Activated CD8-positive, alpha-beta memory T cell treated with anti-CD3 and anti-CD28 coated beads, Interleukin-2, amount 50 U/mL, for 48 hours (primary cell): ENCODE measurements at regions not wholly inside any gene's neighbourhood (a gene's known extent, or its start where the extent isn't known, plus 50 kb on each side); places are given as distances from the start of the nearest gene placed in this dataset.
"Not testable (repeated sequence)": the region's sequence is repeated elsewhere in the genome, so short reads cannot be mapped to it uniquely, and the experiment has no call there.

Experiments used
- DNase-seq: peaks from one replicate; pipeline ENCODE4 v3.0.0-alpha.2; 2020

DNA sequence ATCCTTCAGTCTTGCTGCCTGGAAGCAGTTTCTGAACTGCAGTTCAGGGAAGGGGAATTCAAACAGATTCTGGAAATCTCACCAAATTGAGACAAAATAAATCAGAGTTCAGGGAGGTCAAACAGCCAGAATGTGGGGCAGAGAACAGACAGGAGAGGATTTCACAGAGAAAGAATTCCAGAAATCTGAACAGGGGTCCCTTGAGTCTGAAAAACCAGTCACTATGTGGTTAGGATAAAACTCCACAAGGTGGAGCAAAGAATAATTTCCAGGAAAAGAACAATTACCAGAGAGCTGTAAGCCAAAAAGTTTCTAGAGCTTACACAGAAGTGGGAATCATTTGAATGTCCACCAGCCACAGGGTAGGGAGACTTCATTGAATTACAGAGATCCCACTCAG, 84.7 kb downstream of the URB2 start:
- DNase-seq, result no peak

- no peak for DNase-seq
Observed at GRCh38 chr1:229714306-229714705, 88.3 kb downstream of the URB2 start.

- peak; percentile 64 for DNase-seq
Observed at GRCh38 chr1:229714964-229715603, 89.0 kb downstream of the URB2 start.

- no peak for DNase-seq
Observed at GRCh38 chr1:229716069-229716468, 90.0 kb downstream of the URB2 start.

- DNase-seq, result no peak
Observed at GRCh38 chr1:229716704-229717103, 90.7 kb downstream of the URB2 start.

- DNase-seq, result no peak
Observed at GRCh38 chr1:229717786-229718576, 91.9 kb downstream of the URB2 start.

DNA sequence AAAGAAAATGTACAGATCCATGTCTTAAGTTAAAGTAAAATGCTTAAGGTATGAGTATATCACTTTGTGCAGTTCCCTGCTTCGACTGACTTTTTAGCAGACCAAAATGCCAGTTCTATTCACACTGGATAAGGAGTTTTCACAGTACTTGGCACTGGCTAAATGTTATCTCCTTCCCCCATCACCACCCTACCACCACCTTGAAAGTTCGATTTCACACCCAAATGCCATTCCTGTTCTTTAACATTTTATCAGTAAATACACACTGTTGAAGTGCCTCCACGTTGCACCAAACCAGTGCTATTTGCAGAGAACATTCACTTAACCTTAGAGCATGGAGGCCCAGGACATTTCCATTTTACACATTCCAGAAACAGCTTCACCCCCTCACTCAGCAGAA, 100.0 kb downstream of the URB2 start:
- no peak for DNase-seq

DNA sequence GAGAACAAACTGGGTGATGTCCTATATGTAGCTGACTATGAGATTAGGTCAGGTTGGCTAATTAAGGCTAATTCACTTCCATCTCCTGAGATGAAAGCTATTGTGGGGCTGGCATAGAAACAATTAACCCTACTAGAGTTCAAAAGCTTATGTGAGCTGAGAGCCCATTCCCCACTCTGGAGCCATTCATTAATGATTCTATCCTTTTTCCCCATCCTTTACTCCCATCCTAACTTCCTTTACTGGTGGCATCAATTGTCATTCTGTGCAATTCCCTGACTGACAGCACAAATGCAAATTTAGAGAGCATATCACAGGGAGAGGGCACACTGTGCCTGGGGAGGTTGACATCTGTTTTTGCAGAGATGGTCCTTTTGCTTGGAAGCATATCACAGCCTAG, 103.9 kb downstream of the URB2 start:
- no peak for DNase-seq

DNA sequence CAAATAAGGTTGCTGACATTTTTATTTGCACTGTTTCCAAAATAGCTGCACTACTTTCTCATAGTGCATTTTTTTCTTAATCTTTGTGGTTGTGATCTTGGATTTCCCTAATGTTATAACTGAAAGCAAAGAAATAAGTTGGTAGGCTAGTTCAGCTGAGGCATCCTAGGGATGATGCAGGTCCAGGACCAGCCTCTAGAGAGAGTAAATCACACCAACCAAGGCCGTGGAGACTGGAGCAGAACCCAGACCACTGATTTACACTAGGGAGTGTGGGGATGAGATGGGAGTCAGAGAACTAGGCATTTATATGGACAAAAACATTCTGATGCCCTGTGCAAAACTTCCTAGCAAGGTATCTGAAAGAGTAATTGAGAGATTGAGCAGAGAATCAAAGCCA, 104.5 kb downstream of the URB2 start:
- no peak for DNase-seq

DNA sequence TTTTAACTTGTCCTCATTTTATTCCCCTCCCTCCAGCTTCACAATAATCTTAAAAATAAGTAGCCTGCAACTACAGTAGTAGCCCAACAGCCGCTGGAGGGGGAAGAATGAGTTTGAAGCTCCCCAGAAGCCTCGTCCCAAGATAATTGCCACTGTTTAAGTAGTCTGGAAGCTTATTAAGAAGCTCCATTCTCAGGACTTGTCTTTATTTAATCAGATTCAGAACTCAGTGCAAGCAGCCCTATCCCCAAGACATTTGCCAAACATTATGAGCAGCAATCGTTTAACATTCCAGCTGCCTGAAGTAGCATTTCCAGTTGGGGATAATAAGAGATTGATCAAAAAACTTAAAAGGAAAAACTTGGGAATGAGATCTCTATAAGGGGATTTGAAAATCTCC, 106.0 kb downstream of the URB2 start:
- DNase-seq, result no peak

DNA sequence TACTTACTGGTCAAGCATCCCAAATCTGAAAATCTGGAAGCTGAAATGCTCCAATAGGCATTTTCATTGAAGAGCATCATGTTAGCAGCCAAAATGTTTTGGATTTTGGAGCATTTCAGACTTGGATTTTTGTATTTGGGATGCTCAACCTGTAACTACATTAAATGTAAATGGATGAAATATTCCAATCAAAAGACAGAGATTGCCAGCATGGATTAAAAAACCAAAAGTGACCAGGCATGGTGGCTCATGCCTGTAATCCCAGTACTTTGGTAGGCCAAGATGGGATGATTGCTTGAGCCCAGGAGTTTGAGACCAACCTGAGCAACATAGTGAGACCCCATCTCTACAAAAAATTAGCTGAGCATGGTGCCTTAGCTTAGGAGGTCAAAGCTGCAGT, 110.3 kb downstream of the URB2 start:
- DNase-seq, result no peak

DNA sequence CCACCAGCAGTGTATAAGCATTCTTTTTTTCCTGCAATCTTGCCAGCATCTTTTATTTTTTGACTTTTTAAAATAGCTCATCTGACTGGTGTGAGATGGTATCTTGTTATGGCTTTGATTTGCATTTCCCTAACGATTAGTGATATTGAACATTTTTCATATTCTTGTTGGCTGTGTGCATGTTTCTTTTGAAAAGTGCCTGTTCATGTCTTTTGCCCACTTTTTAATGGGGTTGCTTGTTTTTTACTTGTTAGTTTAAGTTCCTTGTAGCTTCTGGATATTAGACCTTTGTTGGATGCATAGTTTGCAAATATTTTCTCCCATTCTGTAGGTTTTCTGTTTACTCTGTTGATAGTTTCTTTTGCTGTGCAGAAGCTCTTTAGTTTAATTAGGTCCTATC, 116.6 kb downstream of the URB2 start:
- DNase-seq, result not testable (repeated sequence)

DNA sequence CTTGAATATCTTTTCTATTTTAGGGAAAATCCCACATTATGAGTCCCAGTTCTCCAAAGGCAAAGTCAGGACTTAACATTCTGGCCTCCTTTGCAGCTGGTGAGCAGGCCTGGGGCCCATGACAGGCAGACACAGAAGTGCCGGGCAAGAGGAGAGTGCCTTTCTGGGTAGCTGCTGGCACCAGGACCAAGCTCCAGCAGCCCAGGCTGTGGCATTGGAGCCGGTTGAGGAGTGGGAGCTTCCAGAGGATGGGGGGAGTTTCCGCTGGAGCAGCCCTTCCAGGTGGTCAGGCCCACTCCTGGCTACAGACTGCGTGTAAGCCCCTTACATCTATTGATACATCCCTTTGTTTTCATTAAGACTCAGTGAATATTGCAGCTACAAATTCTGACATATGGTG, 123.9 kb downstream of the URB2 start:
- DNase-seq, result no peak

- no peak for DNase-seq
Observed at GRCh38 chr1:229751610-229752009, 125.6 kb downstream of the URB2 start.

DNA sequence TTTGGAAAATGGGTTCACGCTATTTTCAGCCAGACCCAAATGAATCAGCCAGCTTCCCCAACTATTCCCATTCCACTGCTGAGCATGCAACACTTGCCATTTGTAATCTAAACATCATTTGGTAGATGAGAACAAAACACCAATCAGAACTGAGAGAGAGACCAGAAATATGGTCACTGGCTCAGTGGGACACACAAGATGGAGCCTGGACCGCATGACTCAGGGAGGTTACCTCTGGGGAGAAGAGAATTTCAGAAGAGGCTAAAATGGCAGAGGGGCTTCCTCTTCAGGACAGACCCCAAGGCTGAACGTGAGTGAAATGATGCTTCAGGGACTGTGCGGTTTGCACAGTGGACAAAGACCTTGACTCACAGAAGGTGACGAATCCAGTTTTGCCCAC, 126.6 kb downstream of the URB2 start:
- DNase-seq, result no peak

- no peak for DNase-seq
Observed at GRCh38 chr1:229753764-229754551, 127.9 kb downstream of the URB2 start.

- no peak for DNase-seq
Observed at GRCh38 chr1:229756666-229757065, 130.6 kb downstream of the URB2 start.

DNA sequence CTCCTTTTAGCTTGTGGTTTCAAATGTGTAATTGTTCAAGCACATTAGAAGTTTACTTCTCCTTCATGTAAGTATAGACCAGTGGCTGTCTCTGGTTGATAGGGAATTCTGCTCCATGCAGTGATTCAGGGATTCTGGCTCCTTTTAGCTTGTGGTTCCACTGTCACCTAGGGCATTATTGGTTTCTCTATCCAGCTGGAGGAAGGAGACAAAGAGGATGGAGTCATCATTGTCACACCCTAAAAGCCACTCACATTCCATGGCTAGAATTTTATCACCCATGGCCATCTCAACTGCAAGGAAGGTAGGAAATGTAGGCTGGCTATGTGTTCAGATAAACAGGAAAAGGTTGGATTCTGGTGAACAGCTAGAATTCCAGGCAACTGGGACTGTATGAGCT, 131.2 kb downstream of the URB2 start:
- DNase-seq, result no peak

DNA sequence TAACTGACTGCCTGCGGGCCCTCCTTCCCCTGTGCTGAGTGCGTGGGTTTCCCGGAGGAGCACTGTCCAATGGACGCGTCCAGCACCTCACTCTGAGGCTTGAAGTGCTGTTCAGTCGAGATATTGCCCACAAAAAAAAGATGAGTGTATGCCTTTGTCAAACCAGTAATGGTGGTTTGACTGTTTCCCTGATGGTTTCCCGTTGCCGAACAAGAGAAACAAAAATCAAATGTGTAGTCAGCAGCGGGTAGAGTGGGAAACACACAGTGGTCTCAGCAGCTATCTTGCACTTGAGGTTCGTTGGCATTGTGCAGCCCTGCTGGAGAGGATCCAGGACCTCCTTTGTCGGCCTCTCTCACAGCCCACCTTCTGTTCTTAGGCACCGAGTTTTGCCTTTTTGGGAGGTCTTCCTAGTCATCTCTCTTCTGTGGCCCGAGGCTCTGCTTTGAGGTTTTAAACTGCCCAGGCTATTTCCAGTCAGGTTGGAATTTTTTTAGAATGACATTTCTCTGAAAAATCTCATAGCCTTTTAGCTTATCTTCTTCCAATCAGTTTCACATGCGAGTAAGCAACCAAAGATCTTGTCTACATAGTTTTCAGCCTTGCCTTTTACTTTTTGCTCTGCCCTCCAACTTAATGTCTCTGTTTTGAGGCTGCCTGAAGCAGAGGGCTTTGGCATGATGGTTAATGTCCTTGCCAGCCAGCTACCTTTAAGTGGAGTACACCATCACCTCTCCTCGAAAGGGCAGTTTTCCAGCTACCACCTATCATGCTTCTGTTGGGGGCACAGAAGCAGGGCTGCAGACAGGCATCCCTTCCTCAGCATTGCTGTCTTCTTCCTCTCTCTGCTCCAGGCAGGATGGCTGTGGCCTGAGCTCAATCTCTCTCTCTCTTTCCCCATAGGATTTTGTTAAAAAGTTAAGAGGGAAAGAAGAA, 132.3 kb downstream of the URB2 start:
- no peak for DNase-seq

DNA sequence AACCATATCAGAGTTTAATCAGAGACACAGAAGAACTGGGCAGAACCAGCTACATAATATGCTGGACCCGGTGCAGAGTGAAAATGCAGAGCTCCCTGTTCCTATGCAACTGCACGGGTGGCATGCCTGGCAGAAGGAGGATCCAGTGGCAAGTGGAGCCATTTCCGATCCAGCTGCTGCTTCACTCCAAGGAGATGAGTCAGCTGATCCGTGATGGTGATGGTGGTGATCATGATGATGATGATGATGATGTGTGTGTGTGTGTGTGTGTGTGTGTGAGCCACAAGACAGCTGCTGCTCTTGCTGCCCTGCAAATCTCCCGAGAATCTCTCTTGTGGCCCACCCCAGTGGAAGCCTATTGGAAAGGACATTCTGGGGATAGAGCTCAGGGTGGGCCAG, 133.0 kb downstream of the URB2 start:
- DNase-seq, result no peak

- no peak for DNase-seq
Observed at GRCh38 chr1:229759586-229759985, 133.5 kb downstream of the URB2 start.

DNA sequence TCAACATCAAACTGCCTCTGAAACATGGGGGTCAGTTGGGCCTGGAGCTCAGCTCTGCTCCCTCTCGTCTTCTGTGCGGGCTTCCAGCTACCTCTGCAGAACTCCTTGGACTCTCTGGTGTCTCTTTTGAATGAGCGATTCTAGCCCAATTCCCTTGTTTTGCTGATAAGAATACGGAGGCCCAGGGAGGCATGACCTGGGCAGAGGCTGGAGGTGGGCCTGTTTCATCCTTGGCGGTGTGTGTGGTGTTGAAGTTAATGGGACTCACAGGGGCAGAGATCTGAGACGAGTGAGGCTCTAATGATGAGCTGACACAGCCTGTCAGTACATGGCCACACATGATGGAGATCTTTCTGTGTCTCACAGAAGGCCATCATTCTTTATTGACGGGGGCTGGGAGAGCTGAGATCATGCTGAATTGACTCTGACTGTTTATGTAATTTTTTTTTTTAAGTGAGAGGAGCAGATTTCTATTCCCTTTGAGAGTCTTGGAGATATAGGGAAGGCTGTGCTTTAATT, 134.5 kb downstream of the URB2 start:
- no peak for DNase-seq

DNA sequence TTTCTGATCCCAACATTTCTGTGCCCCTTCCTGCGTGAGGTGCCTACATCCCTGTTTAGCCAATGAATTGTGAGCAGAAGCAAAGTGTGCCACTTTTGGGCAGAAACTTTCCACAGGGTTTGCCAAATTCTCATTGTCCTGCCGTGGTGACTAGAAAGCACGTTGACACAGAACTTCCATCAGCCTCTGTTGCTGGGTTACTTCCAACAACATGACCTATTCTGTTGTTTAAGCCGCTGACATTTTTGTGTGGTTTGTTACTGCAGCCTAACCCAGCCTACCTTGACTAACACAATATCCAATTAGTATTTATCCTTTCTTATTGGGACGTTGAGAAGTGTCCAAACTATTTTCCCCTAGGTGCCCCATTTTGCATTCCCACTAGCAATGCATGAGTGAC, 136.8 kb downstream of the URB2 start:
- no peak for DNase-seq
